Stimulated activated CD4-positive, alpha-beta T cell treated with anti-CD3 and anti-CD28 coated beads, Interleukin-1b, Interleukin-23, amount 100 ng/mL, for 48 hours (primary cell): ENCODE measurements at regions not wholly inside any gene's neighbourhood (a gene's known extent, or its start where the extent isn't known, plus 50 kb on each side); places are given as distances from the start of the nearest gene placed in this dataset.

Experiments
- DNase-seq: peaks from one replicate; pipeline ENCODE4 v3.0.0-alpha.2; 2020

DNA sequence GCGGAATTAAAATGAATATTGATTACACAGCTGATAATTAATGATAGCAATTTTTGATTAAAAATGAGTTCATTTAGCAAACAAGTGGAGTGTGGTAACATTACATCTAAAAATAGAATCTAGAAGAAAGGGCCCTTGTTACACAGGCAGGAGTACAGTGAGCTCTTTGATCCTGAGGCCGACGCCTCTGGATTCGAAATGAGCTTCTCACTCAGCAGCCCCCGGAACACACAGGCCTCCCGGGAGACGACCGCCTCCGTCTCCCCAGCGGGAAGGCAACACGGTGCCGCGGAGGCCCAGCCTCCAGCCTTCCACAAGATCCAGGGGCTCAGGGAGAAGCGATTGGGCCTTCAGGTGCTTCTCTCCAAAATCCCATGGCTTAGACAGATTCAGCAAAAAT lies 379.1 kb downstream of the BRD1 start:
- no peak for DNase-seq

DNA sequence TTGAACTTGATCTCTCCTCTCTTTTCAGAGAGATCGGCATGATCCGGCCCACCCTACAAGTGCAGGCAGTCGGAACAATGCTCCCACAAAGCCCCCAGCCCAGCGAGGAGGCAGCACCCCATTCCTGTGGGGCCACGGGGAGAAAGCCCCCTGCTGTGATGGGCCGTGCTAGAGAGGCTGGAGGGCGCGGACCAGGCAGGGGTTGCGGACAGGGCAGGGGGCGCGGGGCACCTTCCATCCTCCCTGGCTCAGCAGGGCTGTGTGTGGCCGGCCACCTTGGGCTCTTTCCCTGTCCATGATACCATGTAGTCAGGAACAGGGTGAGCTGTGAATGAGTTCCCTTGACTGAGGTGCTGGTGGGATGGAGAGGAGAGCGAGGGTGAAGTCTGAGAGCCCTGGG lies 379.8 kb downstream of the BRD1 start:
- DNase-seq = no peak

GRCh38 chr22:49446759-49447710 lies 380.6 kb downstream of the BRD1 start:
- peak; percentile 55 for DNase-seq

- no peak for DNase-seq
Observed at GRCh38 chr22:49446145-49446758, 381.4 kb downstream of the BRD1 start.

DNA sequence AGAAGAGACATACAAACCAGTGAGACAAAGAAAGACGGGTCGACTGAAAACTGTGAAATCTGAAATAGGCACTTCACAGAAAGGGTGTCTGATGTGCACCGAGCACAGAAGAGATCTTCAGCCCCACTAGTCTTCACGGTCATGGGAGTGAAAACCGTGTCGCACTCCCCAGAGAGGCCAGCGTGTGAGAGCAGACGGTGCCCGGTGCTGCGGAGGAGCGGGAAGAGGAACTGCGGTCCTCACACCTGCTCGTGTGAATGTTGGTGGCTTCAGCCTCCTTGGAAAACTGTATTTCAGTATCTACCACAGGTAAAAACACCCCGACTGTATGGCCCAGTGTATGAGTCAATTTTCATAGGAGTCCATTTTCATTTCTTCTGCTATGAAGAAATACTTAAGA lies 382.9 kb downstream of the BRD1 start:
- DNase-seq = no peak

DNA sequence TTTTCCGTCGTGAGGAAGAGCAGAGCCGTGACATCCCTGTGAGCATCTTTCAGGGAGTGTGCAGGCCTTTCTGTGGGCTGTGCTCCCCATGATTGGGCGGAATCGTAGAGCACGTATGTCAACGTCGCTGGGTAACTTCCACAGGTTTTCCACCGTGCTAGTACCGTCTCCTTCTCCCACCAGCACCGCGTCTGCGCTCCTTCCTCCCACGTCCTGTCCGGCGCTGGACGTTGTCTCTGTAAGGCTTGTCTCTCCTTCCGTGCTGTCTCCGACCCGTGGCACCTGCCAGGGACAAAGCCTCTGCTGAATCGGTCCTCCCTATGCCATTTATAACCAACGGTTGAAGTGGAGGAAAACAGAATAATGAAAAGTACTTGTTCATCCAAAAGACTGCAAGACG lies 386.7 kb downstream of the BRD1 start:
- no peak for DNase-seq

- DNase-seq = no peak
Observed at GRCh38 chr22:49439373-49439772, 388.3 kb downstream of the BRD1 start.

DNA sequence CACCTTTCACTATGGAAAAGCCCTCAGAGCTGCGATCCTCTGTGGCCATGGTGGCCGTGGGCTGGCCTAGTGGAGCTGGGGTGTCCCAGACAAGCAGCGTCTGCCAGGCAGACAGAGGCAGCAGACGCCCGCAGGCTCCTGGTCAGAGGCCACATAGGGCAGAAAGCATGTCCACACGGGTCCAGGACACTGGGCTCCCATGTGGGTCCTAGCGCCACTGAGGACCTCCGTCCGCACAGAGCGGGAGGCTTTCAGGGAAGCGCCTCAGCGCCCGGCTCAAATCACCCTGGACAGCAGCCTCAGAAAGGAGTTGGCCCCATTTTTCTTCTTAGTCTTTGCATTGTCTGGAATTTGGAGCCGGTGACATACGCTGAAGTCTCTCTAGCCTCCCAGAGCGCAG lies 389.7 kb downstream of the BRD1 start:
- DNase-seq = no peak

- DNase-seq = no peak
Observed at GRCh38 chr22:49437356-49437755, 390.3 kb downstream of the BRD1 start.

GRCh38 chr22:49436056-49436455 lies 391.6 kb downstream of the BRD1 start:
- no peak for DNase-seq

DNA sequence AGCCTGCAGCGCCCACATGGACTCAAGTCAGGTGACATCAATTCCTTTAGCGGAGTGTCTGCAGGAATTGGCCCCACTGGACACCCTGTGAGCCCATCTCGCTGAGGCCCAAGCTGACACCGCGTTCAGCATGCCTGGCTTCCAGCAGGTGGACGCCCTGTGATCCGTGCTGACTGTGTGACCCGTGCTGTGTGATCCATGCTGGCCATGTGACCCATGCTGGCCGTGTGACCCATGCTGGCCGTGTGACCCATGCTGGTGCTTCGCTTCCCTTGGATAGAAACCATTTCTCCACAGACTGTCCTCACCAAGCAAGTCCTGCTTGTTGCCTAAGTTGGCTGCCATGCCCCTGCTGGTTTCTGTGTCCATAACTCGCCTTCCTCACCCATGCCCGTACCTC lies 392.1 kb downstream of the BRD1 start:
- DNase-seq = no peak

- no peak for DNase-seq
Observed at GRCh38 chr22:49433717-49434611, 393.7 kb downstream of the BRD1 start.

DNA sequence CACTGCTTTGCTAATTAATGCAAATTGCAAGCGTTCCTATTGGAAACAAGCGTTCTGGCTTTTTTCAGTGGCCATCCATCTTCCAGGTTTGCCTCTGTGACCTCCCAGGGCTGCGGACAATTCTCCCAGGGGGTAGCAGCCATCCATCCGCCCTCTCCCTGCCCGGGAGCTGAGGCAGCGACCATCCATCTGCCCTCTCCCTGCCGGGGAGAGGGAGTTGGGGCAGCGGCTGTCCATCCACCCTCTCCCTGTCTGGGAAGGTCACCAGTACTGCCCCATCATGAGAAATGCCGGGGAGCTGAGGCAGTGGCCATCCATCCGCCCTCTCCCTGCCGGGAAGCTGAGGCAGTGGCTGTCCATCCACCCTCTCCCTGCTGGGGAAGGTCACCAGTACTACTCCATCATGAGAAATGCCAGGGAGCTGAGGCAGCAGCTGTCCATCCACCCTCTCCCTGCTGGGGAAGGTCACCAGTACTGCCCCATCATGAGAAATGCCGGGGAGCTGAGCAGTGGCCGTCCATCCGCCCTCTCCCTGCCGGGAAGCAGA lies 394.7 kb downstream of the BRD1 start:
- DNase-seq = no peak

DNA sequence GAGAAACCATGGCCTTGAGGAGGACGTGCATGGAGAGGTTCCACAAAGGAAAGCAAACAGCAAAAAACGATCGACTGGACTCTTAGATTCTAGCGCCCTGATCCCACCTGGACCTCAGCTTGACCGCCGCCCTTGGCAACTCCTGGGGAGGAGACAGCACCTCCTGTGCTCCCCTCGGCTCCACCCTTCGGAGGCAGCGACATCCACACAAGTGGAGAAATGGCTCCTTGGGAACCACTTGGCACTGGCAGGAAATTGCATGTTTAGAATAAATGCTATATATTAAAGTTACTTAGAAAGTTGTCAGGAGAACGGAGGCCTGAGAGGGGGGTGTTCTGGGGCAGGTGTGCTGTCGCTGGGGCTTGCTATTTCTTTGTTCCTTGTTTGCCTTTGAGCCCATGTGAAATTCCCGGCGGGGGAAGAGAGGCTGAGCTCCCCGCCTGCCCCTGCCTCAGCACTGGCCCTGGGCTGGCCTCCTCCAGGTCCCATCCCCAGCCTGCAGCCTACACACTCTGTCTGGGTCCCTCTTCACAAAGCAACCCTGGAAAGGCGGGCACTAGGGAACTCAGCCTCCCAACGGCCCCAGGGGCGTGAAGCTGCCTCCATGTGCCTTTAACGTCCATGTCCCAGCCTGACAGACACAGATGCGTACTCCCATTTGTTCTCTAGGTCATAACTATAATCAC lies 395.3 kb downstream of the BRD1 start:
- DNase-seq = no peak

DNA sequence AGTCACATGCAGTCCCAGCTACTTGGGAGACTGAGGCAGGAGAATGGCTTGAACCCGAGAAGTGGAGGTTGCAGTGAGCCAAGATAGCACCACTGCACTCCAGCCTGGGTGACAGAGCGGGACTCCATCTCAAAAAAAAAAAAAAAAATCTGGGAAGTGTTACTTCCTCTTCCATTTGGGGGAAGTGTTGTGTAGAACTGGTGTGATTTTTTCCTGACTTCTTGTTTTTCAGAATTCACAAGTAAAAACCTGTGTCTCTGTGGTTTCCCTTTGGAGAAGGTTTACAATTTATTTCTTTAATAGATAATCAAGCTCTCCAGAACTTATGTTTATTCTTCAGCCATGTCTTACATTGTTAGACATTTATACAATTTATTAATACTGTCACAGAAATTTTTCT lies 396.1 kb downstream of the BRD1 start:
- no peak for DNase-seq

- no peak for DNase-seq
Observed at GRCh38 chr22:49429066-49429465, 398.6 kb downstream of the BRD1 start.

GRCh38 chr22:49427941-49428340 lies 399.7 kb downstream of the BRD1 start:
- DNase-seq = no peak

- DNase-seq = no peak
Observed at GRCh38 chr22:49427341-49427740, 400.3 kb downstream of the BRD1 start.

GRCh38 chr22:49426618-49427266 lies 400.9 kb downstream of the BRD1 start:
- DNase-seq = no peak

DNA sequence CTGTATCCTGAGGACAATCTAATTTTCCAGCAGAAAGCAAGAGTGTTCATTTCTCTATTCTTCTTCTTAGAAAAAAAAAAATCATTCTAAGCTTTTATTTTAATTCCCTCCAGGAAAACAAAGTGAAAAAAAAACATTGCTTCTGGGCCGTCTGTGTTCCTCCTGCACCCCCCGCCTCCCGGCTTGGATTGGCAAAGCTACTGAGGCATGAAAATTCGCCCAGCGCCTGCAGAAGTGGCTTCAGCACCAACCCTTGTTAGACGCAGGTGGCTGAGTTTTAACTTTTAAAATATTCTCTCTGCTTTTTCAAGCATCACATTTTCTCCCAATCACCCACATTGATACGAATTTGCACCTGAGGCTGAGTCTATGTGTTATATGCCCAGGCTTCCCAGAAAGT lies 401.6 kb downstream of the BRD1 start:
- no peak for DNase-seq

DNA sequence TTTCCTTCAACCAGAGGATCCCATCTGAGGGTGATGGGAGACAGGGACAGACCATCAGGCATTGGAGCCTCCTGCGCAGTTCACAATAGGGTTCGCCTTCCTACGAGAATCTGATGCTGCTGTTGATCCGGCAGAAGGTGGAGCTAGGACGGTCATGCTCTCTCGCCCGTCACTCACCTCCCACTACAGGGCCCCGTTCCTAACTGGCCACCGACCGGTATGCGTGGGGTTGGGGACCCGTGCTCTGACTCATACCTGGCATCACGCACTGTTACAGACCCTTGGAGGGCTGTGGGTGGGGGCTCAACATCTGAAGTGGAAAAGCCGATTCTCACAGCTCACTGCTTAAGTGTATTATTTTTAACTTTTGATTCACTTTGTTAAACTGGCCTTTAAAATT lies 402.3 kb downstream of the BRD1 start:
- no peak for DNase-seq

DNA sequence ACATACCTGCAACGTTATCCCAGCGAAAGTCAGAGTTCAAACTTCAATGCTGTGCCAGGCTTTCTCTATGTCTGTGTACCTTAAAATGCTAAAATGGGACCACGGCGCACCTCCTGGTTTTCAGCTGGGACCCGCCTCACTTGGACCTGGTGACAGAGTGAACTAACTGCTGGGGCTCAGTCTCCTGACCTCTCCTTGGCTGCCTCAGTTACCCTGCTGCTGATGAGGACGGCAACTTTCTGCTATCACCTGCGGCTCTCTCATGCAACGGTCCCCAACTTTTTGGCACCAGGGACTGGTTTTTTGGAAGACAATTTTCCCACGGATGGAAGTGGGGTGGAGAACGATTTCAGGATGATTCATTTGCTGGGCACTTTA lies 402.8 kb downstream of the BRD1 start:
- no peak for DNase-seq
